A673 (cell line): ENCODE measurements at regions not wholly inside any gene's neighbourhood (a gene's known extent, or its start where the extent isn't known, plus 50 kb on each side); places are given as distances from the start of the nearest gene placed in this dataset.

ENCODE experiments used
- EZH2 ChIP-seq: fragments of 200-600 bp; sonication (generic); IDR thresholded peaks from 2 replicates; pipeline ENCODE4 v1.6.1; 2017; ENCODE audit warnings: borderline replicate concordance, low read depth, mild to moderate bottlenecking, mixed read lengths, antibody characterized with exemption, low read length; ENCODE audit not compliant: poor library complexity, severe bottlenecking
- TF ChIP-seq, protein P1 (sequence below): fragments of 300-800, 200-600 bp; sonication (generic); conservative IDR thresholded peaks from 2 replicates; pipeline ENCODE4 v1.5.1; 2017; ENCODE audit warnings: low read depth, mild to moderate bottlenecking, antibody characterized with exemption, low read length, moderate library complexity, mixed read lengths

DNA sequence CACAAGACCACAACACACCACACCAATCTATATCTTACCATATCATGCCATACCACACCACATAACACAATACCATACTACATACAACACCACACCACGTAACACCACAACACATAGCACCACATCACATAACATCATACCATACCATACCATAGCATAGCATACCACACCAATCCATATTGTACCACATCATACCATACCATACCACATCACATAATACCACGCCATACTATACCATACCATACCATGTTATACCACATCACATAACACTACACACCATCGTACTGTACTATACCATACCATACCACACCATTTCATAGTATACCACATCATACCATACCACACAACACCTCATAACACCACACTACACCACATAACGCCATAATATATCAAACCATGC, 335.2 kb upstream of the VWC2 start:
- TF ChIP-seq, protein P1, sequence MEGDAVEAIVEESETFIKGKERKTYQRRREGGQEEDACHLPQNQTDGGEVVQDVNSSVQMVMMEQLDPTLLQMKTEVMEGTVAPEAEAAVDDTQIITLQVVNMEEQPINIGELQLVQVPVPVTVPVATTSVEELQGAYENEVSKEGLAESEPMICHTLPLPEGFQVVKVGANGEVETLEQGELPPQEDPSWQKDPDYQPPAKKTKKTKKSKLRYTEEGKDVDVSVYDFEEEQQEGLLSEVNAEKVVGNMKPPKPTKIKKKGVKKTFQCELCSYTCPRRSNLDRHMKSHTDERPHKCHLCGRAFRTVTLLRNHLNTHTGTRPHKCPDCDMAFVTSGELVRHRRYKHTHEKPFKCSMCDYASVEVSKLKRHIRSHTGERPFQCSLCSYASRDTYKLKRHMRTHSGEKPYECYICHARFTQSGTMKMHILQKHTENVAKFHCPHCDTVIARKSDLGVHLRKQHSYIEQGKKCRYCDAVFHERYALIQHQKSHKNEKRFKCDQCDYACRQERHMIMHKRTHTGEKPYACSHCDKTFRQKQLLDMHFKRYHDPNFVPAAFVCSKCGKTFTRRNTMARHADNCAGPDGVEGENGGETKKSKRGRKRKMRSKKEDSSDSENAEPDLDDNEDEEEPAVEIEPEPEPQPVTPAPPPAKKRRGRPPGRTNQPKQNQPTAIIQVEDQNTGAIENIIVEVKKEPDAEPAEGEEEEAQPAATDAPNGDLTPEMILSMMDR, result no peak
- no peak for TF ChIP-seq EZH2
